Mammary epithelial cell (primary cell): ENCODE measurements at regions not wholly inside any gene's neighbourhood (a gene's known extent, or its start where the extent isn't known, plus 50 kb on each side); places are given as distances from the start of the nearest gene placed in this dataset.

Experiments used
- CTCF ChIP-seq, 2 donors: IDR thresholded peaks in 1 of 2; conservative IDR thresholded peaks in 1 of 2; 2 replicates each; pipeline ENCODE4 v1.5.1; 2011 to 2012; ENCODE audit warnings: inconsistent platforms in 2 of 2, low read length in 2 of 2, mild to moderate bottlenecking in 2 of 2, control low read depth in 1 of 2, low read depth in 1 of 2; ENCODE audit not compliant: insufficient read depth in 1 of 2; ENCODE audit errors: extremely low read depth in 1 of 2
- EZH2 ChIP-seq: IDR thresholded peaks from 2 replicates; pipeline ENCODE4 v1.6.1; 2012; ENCODE audit warnings: low read length, inconsistent platforms, borderline replicate concordance

- no peak for TF ChIP-seq CTCF (conservative IDR thresholded peaks at IDR 0.05 in 1 of 2, IDR thresholded peaks at IDR 0.05 in 1 of 2; ENCODE audit: extremely low read depth in 1 of 2, insufficient read depth in 1 of 2, low read depth in 1 of 2, low read length in 2 of 2)
- no peak for TF ChIP-seq EZH2
Measured at GRCh38 chr6:12555781-12556180, 160.8 kb upstream of the PHACTR1 start.
